ENCODE measurements at regions not wholly inside any gene's neighbourhood (a gene's known extent, or its start where the extent isn't known, plus 50 kb on each side); places are given as distances from the start of the nearest gene placed in this dataset.

DNA sequence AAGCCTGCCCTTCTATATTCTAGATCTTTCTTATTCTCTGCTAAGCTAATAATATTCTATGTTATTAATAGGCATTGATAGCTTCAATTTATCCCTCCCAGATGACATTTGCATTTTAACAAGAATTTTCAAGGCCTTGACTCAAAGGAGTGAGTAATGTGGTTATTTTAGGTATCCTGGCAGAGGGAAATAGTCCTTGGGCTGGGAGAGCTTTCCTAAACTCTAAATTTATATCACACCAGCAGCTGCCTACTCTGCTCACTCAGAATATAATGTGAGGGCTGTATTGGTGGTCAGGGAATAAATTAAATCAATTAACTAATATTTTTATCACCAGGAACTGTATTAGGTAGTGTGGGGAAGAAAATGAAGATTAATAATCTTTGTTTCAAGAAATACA lies 74.8 kb upstream of the ADAM23 start:
- no peak for DNase-seq

DNA sequence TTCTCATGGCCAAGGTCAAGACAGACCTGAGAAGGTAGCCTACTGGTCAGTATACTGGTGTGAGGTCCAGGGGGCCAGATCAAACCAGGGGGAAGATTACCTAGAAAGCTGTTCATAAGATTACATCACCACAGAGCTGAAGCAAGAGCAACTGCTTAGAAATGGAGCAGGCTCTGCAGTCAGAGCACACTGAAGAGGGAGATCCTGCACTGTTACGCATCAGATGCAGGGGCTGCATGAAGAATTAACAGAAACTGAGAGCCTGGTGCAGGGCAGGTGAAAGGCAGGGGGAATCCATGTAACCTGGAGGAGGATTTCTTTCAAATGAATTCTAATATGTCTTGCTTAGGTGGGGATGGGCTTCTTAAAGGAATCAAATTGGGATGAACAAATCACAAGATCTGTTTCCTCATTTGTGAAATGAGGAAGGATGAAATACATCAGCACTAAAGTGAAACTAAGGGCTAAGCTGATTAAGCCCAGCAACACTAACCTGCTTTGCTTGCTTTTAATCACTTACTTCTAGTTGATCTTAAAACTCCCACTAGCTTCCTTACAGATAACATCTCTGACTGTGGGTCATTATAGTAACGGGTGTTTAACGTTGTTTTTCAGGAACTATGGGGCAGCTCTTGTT lies 74.3 kb upstream of the ADAM23 start:
- peak; percentile 68 for DNase-seq

DNA sequence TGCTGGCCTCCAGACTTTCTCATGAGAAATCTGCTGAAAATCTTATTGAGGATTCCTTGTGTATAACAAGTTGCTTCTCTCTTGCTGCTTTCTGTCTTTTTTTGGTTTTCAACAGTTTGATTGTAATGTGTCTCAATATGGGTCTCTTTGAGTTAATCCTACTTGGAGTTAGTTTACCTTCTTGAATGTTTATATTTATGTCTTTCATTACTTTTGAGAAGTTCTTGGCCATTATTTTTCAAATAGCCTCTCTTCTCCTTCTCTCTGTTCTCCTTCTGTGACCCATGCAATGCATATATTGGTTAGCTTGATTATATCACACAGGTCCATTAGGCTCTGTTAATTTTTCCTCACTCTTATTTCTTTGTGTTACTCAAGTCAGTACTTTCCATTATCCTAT lies 67.4 kb upstream of the ADAM23 start:
- DNase-seq: no peak

DNA sequence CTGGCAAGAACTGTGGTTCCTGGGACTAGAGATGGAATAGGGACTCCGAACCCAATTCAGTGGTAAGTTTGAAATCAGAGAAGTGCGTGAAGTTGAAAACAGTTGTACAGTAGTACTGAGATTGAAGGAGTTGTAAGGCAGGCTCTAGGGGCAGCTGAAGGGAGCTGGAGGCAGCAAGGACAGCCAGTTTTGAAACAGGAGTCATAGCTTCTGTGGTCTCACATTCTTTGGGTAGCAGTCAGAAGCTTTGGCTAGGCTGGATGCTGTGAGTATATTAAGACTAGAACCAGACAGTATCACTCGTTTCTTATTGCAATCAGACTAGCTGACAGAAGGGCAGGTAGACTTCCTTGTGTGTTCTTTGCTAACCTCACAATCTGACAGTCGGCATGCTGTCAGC lies 64.5 kb upstream of the ADAM23 start:
- no peak for DNase-seq

DNA sequence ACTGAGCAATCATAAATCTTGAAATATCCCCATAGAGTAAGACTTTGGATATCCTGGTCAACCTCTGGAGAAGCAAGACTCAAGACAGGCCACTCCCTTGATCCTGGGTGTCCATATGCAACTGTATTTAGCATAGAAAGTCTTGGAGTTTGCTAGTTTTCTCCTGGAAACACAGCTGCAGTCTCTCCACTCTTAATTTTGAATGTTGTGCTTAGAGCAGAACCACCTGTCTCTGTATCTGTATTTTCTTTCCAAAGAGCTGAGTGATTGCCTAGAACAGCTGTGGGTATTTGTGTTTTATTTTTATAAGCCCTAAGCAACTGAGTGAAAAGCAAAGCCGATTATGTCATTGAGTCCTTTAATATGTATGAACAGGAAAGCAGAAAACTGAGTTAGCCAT lies 64.1 kb upstream of the ADAM23 start:
- DNase-seq: no peak

DNA sequence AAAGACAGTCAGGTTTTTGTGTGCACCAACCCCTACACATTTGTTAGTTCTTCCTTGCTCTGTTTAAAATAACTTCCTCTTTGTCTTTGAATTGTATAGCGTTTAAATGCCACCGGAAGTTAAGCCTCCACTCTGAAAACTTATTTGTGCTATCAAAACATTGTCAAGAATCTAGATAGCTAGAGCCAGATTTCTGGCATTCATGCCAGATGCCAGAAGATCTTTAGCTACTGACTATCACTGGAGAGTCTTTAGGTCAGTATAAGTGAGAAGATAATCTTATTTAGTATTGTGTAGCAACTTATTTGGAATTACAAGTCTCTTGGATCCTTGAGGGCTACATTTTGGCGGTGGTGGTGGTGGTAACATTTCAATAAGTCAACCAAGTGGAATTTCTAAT lies 63.4 kb upstream of the ADAM23 start:
- no peak for DNase-seq

DNA sequence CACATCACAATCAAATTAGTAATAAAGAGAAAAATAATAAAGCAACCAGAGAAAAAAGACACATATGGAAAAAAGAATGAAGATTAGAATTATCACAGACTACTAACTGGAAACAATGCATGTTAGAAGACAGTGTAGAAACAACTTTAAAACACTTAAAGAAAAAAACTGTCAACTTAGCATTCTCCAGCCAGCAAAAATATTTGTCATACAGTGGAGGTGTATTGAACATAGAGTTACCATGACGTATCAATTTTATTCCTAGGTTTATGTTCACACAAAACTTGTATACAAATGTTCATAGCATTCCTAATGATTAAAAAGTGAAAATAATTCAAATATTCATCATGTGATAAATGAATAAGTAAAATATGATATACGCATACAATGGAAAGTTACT lies 61.5 kb upstream of the ADAM23 start:
- no peak for DNase-seq

DNA sequence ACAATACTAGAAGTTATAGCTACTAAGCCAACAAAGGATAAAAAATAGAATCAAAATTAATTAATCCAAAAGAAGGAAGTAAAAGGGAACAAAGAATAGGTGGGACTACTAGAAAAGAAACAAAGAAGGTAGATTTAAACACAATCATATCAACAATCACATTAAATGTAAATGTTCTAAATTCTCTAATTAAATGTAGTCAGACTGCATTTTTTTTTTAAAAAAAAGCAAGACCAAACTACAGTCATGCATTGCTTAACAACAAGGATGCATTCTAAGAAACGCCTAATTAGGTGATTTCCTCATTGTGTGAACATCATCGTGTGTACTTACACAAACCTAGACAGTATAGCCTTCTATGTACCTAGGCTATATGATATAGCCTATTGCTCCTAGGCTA lies 59.7 kb upstream of the ADAM23 start:
- DNase-seq: no peak

DNA sequence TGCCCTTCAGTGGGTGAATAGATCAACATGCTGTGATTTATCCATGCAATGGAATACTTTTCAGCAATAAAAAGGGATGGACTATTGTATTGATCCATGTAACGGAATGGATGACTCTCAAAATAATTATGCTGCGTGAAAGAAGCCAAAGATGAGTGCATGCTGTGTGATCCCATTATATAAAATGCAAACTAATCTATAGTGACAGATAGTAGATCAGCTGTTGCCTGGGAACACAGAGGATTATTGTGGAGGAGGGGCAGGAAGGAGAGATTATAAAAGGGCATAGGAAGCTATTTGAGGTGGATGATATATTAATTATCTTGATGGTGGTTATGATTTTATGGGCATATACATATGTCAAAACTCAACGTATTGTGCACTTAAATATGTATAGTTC lies 55.5 kb upstream of the ADAM23 start:
- DNase-seq: no peak

DNA sequence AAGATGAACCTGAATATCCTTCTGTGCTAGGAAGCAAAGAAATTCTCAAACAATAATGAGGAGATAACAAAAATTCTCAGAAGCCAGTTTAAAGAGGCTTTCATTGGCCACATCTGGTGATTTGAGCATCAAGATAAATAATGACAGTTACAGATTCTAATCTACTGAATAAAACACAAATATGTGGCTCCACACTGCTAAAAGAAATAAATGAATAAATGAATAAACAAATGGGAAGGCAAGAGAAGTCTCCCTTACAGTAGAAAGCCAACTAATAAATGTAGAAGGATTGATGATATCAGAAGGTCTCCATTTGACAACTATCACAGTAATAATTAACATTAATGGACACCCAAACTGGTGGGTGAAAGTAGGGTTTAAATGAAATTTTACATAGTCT lies 54.6 kb upstream of the ADAM23 start:
- no peak for DNase-seq

DNA sequence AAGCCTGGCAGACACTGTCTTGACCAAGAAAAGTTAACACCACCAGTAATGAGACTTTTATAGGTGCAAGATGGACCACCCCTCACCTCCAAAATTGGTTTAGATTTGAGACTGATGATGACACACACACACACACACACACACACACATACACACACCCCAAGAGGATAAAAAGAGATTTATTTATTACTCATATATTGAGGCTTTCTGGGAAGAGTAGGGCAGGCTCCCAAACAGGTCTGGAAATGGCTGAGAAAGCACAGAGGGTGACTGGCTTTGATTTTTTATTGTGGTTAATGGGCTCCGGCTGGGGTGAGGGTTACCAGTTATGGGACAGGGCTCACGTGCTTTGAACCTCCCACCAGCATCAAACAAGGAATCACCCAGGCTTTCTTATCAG lies 54.2 kb upstream of the ADAM23 start:
- DNase-seq: no peak

DNA sequence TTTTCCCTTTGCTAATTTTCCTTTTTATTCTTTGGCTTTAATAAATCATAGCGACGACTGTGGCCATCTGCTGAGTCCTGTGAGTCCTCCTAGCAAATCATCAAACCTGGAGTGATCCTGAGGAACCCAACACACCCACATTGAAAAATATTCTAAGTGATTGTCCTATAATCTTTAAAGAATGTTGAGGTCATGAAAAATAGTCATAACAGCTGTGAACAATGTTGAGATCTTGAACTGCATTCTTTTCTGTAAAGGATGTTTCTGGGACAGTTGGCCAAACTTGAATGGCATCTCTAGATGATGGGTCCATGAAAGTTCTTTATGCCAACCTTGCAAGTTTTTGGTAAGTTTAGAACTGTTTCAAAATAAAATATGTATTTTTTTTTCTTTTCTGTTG lies 53.2 kb upstream of the ADAM23 start:
- no peak for DNase-seq

DNA sequence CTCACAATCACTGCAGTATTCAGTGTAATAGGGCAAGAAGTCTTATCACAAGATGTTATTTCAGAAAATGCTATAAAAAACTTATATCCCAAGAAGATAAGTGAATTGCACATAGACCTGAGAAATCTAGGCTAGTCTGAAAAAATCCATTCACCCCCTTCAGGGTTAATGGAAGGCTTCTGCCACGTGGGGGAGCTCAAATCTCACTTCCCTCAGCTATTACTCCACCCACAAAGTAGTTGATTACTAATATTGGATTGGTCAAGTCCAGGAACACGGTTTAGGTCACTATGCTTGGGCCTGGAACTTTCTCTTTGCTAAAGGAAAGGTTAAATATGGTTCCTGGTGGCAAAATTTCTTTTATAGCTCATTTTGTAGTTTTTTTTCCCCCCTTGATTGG lies 51.2 kb upstream of the ADAM23 start:
- peak; percentile 66 for DNase-seq
